Stomach (tissue), 8 donors: ENCODE measurements at regions not wholly inside any gene's neighbourhood (a gene's known extent, or its start where the extent isn't known, plus 50 kb on each side); places are given as distances from the start of the nearest gene placed in this dataset.

Source experiments
- DNase-seq, 2 donors: peaks; one replicate each; pipeline versions ENCODE4 v3.0.0 to v3.0.0-alpha.2; 2013 to 2019
- H3K27ac ChIP-seq, 5 donors: fragments of 200-600 bp in 4 of 5; sonication (generic) in 4 of 5; one replicate each; pipeline ENCODE4 v1.5.1; 2013 to 2019; ENCODE audit warnings: mild to moderate bottlenecking in 1 of 5, moderate library complexity in 1 of 5
- H3K27me3 ChIP-seq, 3 donors: fragments of 200-600 bp; sonication (generic); one replicate each; pipeline ENCODE4 v1.5.1; 2017 to 2019; ENCODE audit warnings: mixed run types in 1 of 3
- H3K36me3 ChIP-seq, 4 donors: fragments of 200-600 bp; sonication (generic); 1 replicate in 3 of 4; 2 replicates in 1 of 4; pipeline ENCODE4 v1.5.1; 2016 to 2019
- H3K4me1 ChIP-seq, 4 donors: fragments of 200-600 bp; sonication (generic); one replicate each; pipeline ENCODE4 v1.5.1; 2016 to 2019
- H3K4me3 ChIP-seq, 4 donors: fragments of 200-600 bp; sonication (generic) in 3 of 4; one replicate each; pipeline ENCODE4 v1.5.1; 2016 to 2019; ENCODE audit warnings: mild to moderate bottlenecking in 1 of 4
- H3K9me3 ChIP-seq, 4 donors: fragments of 200-600 bp; sonication (generic); one replicate each; pipeline ENCODE4 v1.5.1; 2016 to 2019
- EP300 ChIP-seq: sonication (generic); formaldehyde crosslinking; IDR thresholded peaks from one replicate; pipeline ENCODE4 v1.6.1; 2017; ENCODE audit warnings: antibody characterized with exemption
- POLR2A ChIP-seq, 4 donors: fragments of 450-650 bp; IDR thresholded peaks; one replicate each; pipeline ENCODE4 v1.6.1; 2016; ENCODE audit warnings: antibody characterized with exemption in 4 of 4, control low read depth in 2 of 4, mild to moderate bottlenecking in 1 of 4, moderate library complexity in 1 of 4
- POLR2AphosphoS5 ChIP-seq, 3 donors: sonication (generic); formaldehyde crosslinking; IDR thresholded peaks; one replicate each; pipeline ENCODE4 v1.6.1; 2016; ENCODE audit warnings: antibody characterized with exemption in 3 of 3
- WGBS, 5 donors: extraction: QIAGEN DNeasy Blood & Tissue Kit in 3 of 5; methylation state at CpG; one replicate each; pipeline versions ENCODE4 v1.1.5 to v1.1.7; 2013 to 2018; 5-methylcytosine and 5-hydroxymethylcytosine counted together
- intact Hi-C: fragments of 100-400 bp; cut with DNase I; formaldehyde crosslinking; loops from one replicate; pipeline ENCODE4 v1.15.1; 2023; ENCODE audit warnings: low total_unique reads
- TF ChIP-seq, protein P1 (sequence below), 7 experiments: fragments of 450-650 bp in 4 of 7; fragments of 200-600 bp in 3 of 7; sonication (generic) in 3 of 7; IDR thresholded peaks; one replicate each; pipeline ENCODE4 v1.5.1; 2016 to 2019; ENCODE audit warnings: antibody characterized with exemption in 7 of 7, control low read depth in 2 of 7, mild to moderate bottlenecking in 1 of 7
- donor health status: healthy with polysubstance abuse.
- donor health status: Bipolar disorder and iron deficiency.
- donor health status: healthy.

DNA sequence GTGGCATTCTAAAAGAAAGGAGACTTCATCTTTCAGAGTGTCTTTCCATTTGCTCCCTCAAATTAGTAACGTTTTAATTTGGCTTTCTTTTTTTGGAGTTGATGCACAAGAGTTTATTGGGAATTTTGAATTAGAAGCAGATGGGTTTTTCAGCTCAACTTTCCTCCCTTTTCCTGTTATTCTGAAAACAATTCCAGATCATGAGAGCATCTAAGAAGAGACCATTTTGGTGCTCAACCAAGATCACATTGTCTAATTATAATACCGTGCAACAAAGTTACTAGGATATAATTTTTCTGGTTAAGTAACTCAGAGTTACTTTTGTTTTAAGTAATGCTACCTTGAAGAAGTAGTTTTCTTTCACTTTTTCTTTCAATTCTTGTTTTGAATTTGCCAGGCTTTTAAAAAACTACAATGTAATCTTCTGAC is 396.6 kb upstream of the KLF6 start:
- DNase-seq: no peak
- H3K36me3 ChIP-seq: no peaks in the 10 kb centered on the region
- intact Hi-C loops: no loop called here
- no peaks in the 10 kb centered on the region for H3K9me3 ChIP-seq
- H3K4me1 ChIP-seq: no peaks in the 10 kb centered on the region
- no peak overlapping the region for H3K4me3 ChIP-seq
- TF ChIP-seq POLR2A (IDR thresholded peaks at IDR 0.05): no peak
- no peak for TF ChIP-seq POLR2AphosphoS5 (IDR thresholded peaks at IDR 0.05)
- TF ChIP-seq, protein P1, sequence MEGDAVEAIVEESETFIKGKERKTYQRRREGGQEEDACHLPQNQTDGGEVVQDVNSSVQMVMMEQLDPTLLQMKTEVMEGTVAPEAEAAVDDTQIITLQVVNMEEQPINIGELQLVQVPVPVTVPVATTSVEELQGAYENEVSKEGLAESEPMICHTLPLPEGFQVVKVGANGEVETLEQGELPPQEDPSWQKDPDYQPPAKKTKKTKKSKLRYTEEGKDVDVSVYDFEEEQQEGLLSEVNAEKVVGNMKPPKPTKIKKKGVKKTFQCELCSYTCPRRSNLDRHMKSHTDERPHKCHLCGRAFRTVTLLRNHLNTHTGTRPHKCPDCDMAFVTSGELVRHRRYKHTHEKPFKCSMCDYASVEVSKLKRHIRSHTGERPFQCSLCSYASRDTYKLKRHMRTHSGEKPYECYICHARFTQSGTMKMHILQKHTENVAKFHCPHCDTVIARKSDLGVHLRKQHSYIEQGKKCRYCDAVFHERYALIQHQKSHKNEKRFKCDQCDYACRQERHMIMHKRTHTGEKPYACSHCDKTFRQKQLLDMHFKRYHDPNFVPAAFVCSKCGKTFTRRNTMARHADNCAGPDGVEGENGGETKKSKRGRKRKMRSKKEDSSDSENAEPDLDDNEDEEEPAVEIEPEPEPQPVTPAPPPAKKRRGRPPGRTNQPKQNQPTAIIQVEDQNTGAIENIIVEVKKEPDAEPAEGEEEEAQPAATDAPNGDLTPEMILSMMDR (IDR thresholded peaks at IDR 0.05): no peak
- no peak for TF ChIP-seq EP300
- 56 to 77% (median 66%) methylated on average over 2 of the region's 2 CpGs for WGBS, 5 donors
- peak overlapping the region in 1 of 5 donors; percentile 31 for H3K27ac ChIP-seq
- H3K27me3 ChIP-seq: no peaks in the 10 kb centered on the region

DNA sequence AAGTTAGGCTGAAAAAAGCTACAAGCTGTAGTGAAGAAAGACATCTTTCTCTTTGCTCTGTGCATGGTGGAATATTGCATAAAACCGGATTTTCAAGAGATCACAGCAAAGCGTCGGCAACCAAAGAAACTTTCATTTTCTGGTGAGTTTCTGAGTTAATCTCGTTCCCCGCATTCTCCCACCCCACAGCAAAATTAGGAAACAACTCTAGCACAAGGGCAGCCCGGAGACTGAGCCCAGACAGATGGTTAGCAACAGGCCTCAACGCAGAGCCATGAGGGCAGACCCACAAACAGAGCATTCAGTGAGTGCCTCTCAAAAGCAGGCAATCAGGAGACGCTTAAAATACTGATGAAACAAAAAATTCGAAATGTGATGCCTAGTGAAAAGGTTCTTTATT is 396.1 kb upstream of the KLF6 start:
- WGBS, 5 donors: 78 to 88% (median 85%) methylated on average over 9 of the region's 9 CpGs
- Histone ChIP-seq H3K27ac (peak overlapping the region in 1 of 5 donors; percentile 31), H3K4me3 (no peak overlapping the region), H3K36me3 (no peaks in the 10 kb centered on the region), H3K9me3 (no peaks in the 10 kb centered on the region), H3K4me1 (no peaks in the 10 kb centered on the region), H3K27me3 (no peaks in the 10 kb centered on the region)
- intact Hi-C loops: no loop called here
- no peak for DNase-seq
- no peak for TF ChIP-seq POLR2A (IDR thresholded peaks at IDR 0.05)
- no peak for TF ChIP-seq EP300
- TF ChIP-seq, protein P1 (IDR thresholded peaks at IDR 0.05): no peak
- no peak for TF ChIP-seq POLR2AphosphoS5 (IDR thresholded peaks at IDR 0.05)

DNA sequence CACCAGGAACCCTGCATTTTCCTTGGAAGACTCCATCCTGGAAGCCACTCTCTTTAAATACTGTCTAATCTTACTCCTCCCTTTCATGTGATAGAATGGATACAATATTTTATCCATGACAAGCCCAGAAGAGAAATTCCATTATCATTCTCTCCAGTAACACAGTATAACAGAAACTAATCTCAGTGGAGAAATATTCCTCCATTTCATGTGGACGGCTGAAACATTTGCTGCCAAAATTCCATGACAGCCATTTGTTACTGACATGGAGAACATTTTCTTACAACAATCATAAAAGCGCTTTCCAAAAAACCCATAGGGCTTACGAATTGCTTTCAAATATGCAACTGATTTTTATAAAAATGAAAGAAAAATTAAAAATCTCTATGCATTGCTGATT is 392.8 kb upstream of the KLF6 start:
- intact Hi-C loops: no loop called here
- Histone ChIP-seq H3K27ac (no peak overlapping the region), H3K9me3 (no peaks in the 10 kb centered on the region), H3K36me3 (no peaks in the 10 kb centered on the region), H3K27me3 (no peaks in the 10 kb centered on the region), H3K4me1 (no peaks in the 10 kb centered on the region), H3K4me3 (no peak overlapping the region)
- no peak for TF ChIP-seq POLR2AphosphoS5 (IDR thresholded peaks at IDR 0.05)
- no peak for TF ChIP-seq EP300
- TF ChIP-seq, protein P1 (IDR thresholded peaks at IDR 0.05): no peak
- TF ChIP-seq POLR2A (IDR thresholded peaks at IDR 0.05): no peak
- 64 to 87% (median 80%) methylated on average over 3 of the region's 3 CpGs for whole genome bisulfite sequencing, 5 donors
- peak in 1 of 2 donors; percentile 68 for DNase-seq

DNA sequence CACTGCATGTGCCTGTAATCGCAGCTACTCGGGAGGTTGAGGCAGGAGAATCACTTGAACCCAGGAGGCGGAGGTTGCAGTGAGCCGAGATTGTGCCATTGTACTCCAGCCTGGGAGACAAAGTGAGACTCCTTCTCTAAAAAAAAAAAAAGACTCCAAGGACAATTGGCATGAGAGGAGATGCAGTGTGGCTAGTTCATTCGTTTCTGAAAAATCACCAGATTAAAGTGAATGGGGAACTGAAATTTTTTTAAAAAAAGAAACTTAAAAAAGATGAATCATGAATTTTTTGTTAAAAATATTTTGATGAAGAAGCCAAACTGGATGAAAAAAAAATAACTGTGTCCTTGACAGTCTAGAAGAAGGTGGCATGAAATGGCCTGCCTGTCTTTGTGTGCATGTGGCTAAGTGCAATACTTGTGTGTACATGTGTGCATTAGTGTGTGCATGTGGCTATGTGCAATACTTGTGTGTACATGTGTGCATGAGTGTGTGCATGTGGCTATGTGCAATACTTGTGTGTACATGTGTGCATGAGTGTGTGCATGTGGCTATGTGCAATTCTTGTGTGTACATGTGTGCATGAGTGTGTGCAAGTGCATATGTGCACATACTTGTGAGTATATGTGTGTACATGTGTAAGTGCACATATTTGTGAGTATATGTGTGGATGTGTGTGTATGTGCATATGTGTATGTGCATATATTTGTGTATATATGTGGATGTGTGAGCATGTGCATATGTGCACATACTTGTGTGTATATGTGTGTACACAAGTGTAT is 391.7 kb upstream of the KLF6 start:
- H3K27ac ChIP-seq: peak overlapping the region in 1 of 5 donors; percentile 34
- WGBS, 5 donors: 88 to 95% (median 91%) methylated on average over 5 of the region's 5 CpGs

More for the DNA sequence above, 391.7 kb upstream of the KLF6 start:
- Histone ChIP-seq H3K9me3 (peaks cover 0 to 3% (median 0%) of the 10 kb centered on the region in 4 donors), H3K27me3 (no peaks in the 10 kb centered on the region), H3K36me3 (no peaks in the 10 kb centered on the region), H3K4me3 (no peak overlapping the region), H3K4me1 (no peaks in the 10 kb centered on the region)
- intact Hi-C loops: no loop called here
- no peak for DNase-seq
- TF ChIP-seq, protein P1 (IDR thresholded peaks at IDR 0.05): no peak
- TF ChIP-seq POLR2A (IDR thresholded peaks at IDR 0.05) (no peak), POLR2AphosphoS5 (IDR thresholded peaks at IDR 0.05) (no peak), EP300 (no peak)
